GM18873 (cell line): ENCODE measurements at regions not wholly inside any gene's neighbourhood (a gene's known extent, or its start where the extent isn't known, plus 50 kb on each side); places are given as distances from the start of the nearest gene placed in this dataset.
"Not testable (repeated sequence)": the region's sequence is repeated elsewhere in the genome, so short reads cannot be mapped to it uniquely, and the experiment has no call there.

ENCODE experiments used
- ATAC-seq: cut with Tn5 transposase; IDR thresholded peaks from one replicate; pipeline ENCODE4 v1.9.1; 2021; ENCODE audit warnings: mild to moderate bottlenecking, moderate library complexity, moderate number of reproducible peaks; ENCODE audit not compliant: unreplicated experiment, low FRiP score

- ATAC-seq, result no peak
Measured at GRCh38 chr1:234924450-234925355, 203.9 kb downstream of the TOMM20 start.

DNA sequence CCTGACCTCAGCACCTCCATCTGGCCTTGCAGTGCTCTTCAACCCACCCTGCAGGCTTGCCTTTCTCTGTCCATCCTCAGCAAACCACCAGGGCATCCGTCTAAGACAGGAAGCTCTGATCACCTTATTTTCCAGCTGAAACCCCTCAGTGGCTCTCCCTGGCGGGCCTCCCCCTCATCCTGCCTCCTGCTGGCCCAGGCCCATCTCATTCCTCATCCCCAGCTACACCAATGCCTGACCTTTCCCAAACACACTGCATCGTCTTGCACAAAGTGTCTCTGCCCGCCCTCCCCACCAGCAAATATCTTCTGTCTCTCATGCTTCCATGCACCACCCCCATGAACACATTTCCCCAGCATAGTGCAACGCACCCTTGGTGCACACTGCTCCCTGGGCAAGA is 205.0 kb downstream of the TOMM20 start:
- ATAC-seq, result no peak

- ATAC-seq, result no peak
Measured at GRCh38 chr1:234922987-234923386, 205.7 kb downstream of the TOMM20 start.

DNA sequence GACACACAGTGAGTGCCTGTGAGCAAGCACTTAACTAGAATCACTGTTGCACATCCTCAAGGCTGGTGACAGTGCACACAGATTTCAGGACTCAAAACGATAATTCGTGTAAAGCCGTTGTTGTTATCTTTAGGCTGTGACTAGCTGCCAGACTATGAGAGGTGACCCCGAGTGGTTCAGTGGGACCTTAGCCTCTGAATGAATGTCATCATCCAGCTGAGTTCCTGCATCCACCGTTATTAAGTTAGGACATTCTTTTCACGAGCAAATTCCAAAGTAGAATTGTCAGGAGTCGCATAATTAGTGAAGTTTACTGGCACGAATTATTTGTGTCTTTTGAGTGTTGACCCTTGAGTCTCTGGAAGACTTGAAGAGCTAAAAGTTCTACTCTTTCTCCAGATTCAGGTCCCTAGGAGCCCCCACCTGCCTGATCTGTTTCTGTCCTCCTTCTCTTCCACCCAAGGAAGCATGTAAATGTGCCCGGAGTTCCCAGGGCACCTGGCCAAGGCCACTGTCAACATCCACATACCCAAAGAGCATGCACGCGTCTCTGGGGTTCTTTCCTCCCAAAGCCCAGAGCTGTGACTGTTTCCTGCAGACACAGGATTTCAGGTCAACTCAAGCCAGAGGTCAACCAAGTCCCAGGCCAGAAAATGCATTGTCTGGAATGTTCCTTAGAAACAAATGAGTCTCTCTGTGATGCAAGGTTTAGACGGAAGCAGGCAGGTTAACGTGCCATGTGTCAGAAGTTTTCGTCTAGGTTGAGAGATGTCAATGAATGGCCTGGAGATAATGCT is 207.2 kb downstream of the TOMM20 start:
- no peak for ATAC-seq

- no peak for ATAC-seq
Measured at GRCh38 chr1:234920843-234921140, 207.8 kb downstream of the TOMM20 start.

DNA sequence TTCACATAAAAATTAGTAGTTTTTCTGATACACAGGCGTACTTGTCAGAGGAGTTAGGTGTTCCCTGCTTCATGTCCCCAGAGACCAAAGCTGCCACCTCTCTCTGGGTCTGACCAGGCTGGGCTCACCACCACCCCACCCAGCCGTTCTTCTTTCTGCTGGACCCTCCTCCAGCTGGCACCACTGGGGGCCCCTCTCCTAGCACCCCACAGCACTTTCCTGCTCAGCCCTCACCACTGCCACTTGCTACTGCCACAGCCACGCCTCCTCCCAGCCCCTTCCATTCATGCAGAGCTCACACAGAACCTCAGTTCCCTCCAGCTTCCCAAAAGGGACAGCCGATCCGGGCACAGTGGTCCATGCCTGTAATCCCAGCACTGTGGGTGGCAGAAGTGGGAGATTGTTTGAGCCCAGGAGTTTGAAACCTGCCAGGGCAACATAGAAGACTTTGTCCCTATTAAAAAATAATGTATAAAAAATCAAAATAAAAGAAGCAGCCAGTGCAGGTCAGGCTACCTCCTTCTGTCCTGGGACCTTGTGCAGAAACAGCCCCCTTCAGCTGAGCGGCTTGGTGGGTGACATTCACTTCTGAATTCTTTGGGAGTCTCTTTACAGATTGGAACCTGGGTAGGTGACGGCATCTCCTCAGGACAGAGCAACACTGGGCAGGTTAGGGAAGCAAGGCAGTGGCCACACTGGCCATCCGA is 208.3 kb downstream of the TOMM20 start:
- ATAC-seq, result no peak

- no peak for ATAC-seq
Measured at GRCh38 chr1:234918961-234919761, 209.5 kb downstream of the TOMM20 start.

- ATAC-seq, result no peak
Measured at GRCh38 chr1:234918181-234918841, 210.3 kb downstream of the TOMM20 start.

DNA sequence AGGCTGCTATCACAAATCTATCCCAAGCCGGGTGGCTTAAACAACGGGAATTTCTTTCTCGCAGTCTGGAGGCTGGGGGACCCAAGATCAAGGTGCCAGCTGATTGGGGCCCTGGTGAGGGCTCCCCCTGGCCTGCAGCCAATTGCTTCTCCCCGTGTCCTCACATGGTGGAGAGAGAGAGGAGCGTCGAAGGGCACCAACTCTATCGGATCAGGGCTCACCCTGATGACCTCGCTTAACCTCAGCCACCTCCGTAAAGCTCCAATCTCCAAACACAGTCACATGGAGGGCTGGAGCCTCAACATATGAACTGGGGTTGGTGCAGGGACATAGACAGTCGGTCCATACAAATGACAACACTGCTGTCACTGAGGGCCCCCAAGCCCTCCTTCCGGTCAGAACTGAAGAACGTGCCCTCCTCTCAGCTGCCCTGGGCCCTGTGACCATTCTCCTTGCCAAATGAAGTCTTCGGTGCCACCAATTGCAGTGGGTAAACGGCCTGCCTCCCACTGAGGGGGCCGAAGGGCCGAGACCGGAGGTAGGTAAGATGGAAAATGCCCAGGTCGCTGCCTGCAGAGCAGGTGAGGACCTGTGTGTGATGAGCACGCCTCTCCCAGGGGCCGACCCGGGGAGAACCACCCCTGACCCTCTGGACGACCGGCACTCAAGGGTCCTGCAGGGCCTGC is 211.0 kb downstream of the TOMM20 start:
- no peak for ATAC-seq

DNA sequence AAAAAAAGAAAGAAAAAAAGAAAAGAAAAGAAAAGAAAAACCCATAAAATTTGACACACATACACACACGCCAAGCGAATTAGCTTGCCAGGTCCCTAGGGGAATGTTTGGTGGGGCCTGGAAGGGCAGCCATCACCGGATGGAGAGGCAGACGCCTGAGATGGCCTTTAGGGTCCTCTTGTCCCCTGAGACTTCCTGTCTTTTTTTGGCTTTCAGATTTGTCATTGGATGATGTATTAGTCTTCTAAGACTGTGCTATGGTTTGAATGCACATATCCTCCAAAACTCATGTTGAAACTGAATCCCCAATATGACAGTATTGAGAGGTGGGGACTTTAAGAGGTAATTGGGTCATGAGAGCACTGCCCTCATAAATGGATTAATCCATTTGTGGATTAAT is 211.8 kb downstream of the TOMM20 start:
- no peak for ATAC-seq

GRCh38 chr1:234915924-234916675 is 212.5 kb downstream of the TOMM20 start:
- no peak for ATAC-seq

- no peak for ATAC-seq
Measured at GRCh38 chr1:234914606-234915290, 213.9 kb downstream of the TOMM20 start.

GRCh38 chr1:234913771-234914170 is 214.9 kb downstream of the TOMM20 start:
- ATAC-seq, result no peak

GRCh38 chr1:234913278-234913649 is 215.4 kb downstream of the TOMM20 start:
- no peak for ATAC-seq

GRCh38 chr1:234912548-234913277 is 215.9 kb downstream of the TOMM20 start:
- no peak for ATAC-seq

GRCh38 chr1:234911787-234912186 is 216.8 kb downstream of the TOMM20 start:
- no peak for ATAC-seq

DNA sequence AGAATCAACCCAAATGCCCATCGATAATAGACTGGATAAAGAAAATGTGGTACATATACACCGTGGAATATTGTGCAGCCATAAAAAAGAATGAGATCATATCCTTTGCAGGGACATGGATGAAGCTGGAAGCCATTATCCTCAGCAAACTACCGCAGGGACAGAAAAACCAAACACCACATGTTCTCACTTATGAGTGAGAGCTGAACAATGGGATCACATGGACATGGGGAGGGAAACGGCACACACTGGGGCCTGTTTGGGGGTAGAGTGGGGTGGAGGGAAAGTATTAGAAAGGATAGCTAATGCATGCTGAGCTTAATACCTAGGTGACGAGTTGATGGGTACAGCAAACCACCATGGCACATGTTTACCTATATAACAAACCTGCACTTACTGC is 217.5 kb downstream of the TOMM20 start:
- ATAC-seq, result not testable (repeated sequence)
